Trophoblast cell (in vitro differentiated cells and primary cell): ENCODE measurements at regions not wholly inside any gene's neighbourhood (a gene's known extent, or its start where the extent isn't known, plus 50 kb on each side); places are given as distances from the start of the nearest gene placed in this dataset.
A peak's percentile ranks its signal among the peaks of the same experiment; 100 is the strongest.

Experiments used
- DNase-seq, 2 donors: peaks; one replicate each; pipeline ENCODE4 v3.0.0-alpha.2; 2016
- H2AFZ ChIP-seq: 2 replicates; pipeline ENCODE4 v1.6.1; 2013; ENCODE audit warnings: low read length, moderate library complexity, mild to moderate bottlenecking; ENCODE audit not compliant: insufficient read depth, poor library complexity
- H2AK5ac ChIP-seq: 2 replicates; pipeline ENCODE4 v1.6.1; 2013; ENCODE audit warnings: mild to moderate bottlenecking, low read length
- H2BK120ac ChIP-seq: 2 replicates; pipeline ENCODE4 v1.6.1; 2013; ENCODE audit warnings: low read length, mild to moderate bottlenecking, moderate library complexity; ENCODE audit not compliant: insufficient read depth, poor library complexity
- H2BK12ac ChIP-seq: 2 replicates; pipeline ENCODE4 v1.6.1; 2013; ENCODE audit warnings: mild to moderate bottlenecking, low read length, moderate library complexity
- H2BK5ac ChIP-seq: 2 replicates; pipeline ENCODE4 v1.6.1; 2013; ENCODE audit warnings: low read length, low read depth, moderate library complexity, mild to moderate bottlenecking; ENCODE audit not compliant: poor library complexity
- H3K14ac ChIP-seq: 2 replicates; pipeline ENCODE4 v1.6.1; 2013; ENCODE audit warnings: mild to moderate bottlenecking, low read length
- H3K18ac ChIP-seq: 2 replicates; pipeline ENCODE4 v1.6.1; 2013; ENCODE audit warnings: mild to moderate bottlenecking, low read length
- H3K23ac ChIP-seq: 2 replicates; pipeline ENCODE4 v1.6.1; 2013; ENCODE audit warnings: low read length
- H3K27ac ChIP-seq: 2 replicates; pipeline ENCODE4 v1.5.1; 2013; ENCODE audit warnings: low read depth, mild to moderate bottlenecking, inconsistent platforms, low read length, moderate library complexity
- H3K27me3 ChIP-seq: 2 replicates; pipeline ENCODE4 v1.6.1; 2013; ENCODE audit warnings: inconsistent platforms, mild to moderate bottlenecking, low read length, moderate library complexity; ENCODE audit not compliant: insufficient read depth
- H3K36me3 ChIP-seq, 2 experiments: 1 replicate in 1 of 2; 2 replicates in 1 of 2; pipeline ENCODE4 v1.6.1; 2013; ENCODE audit warnings: low read length in 2 of 2, mild to moderate bottlenecking in 2 of 2, moderate library complexity in 1 of 2; ENCODE audit not compliant: insufficient read depth in 2 of 2, control insufficient read depth in 1 of 2
- H3K4ac ChIP-seq: 2 replicates; pipeline ENCODE4 v1.6.1; 2013; ENCODE audit warnings: low read depth, mild to moderate bottlenecking, low read length, moderate library complexity
- H3K4me1 ChIP-seq, 2 experiments: 1 replicate in 1 of 2; 2 replicates in 1 of 2; pipeline ENCODE4 v1.6.1; 2013; ENCODE audit warnings: low read length in 2 of 2, mild to moderate bottlenecking in 2 of 2, moderate library complexity in 1 of 2; ENCODE audit not compliant: insufficient read depth in 2 of 2, control insufficient read depth in 1 of 2
- H3K4me2 ChIP-seq: 2 replicates; pipeline ENCODE4 v1.6.1; 2013; ENCODE audit warnings: inconsistent platforms, mild to moderate bottlenecking, low read length, moderate library complexity
- H3K4me3 ChIP-seq: 2 replicates; pipeline ENCODE4 v1.5.1; 2013; ENCODE audit warnings: mild to moderate bottlenecking, low read depth, low read length, inconsistent platforms
- H3K79me1 ChIP-seq: one replicate; pipeline ENCODE4 v1.6.1; 2013; ENCODE audit warnings: low read length
- H3K79me2 ChIP-seq: 2 replicates; pipeline ENCODE4 v1.6.1; 2013; ENCODE audit warnings: low read length, mild to moderate bottlenecking; ENCODE audit not compliant: control insufficient read depth, insufficient read depth, poor library complexity
- H3K9ac ChIP-seq: 2 replicates; pipeline ENCODE4 v1.6.1; 2013; ENCODE audit warnings: mild to moderate bottlenecking, low read length
- H3K9me3 ChIP-seq: 2 replicates; pipeline ENCODE4 v1.6.1; 2013; ENCODE audit warnings: low read depth, mild to moderate bottlenecking, control low read depth, inconsistent platforms, low read length; ENCODE audit not compliant: insufficient read depth
- H4K12ac ChIP-seq: 2 replicates; pipeline ENCODE4 v1.6.1; 2013; ENCODE audit warnings: low read depth, mild to moderate bottlenecking, low read length, moderate library complexity
- H4K8ac ChIP-seq: 2 replicates; pipeline ENCODE4 v1.6.1; 2013; ENCODE audit warnings: low read depth, mild to moderate bottlenecking, low read length, moderate library complexity
- H4K91ac ChIP-seq: one replicate; pipeline ENCODE4 v1.6.1; 2013; ENCODE audit warnings: low read depth, mild to moderate bottlenecking, low read length, moderate library complexity
- whole genome bisulfite sequencing: extraction: QIAGEN DNeasy Blood & Tissue Kit; methylation state at CpG from one replicate; pipeline ENCODE4 v1.1.7; 2013; ENCODE audit warnings: missing lambda C conversion rate; ENCODE audit not compliant: insufficient read length, insufficient coverage; ENCODE audit errors: extremely low coverage; 5-methylcytosine and 5-hydroxymethylcytosine counted together

GRCh38 chr10:25818751-25819150 is 115.3 kb upstream of the MYO3A start:
- WGBS = no CpG with 5 or more reads among the region's 9 CpGs
- no peak overlapping the region for H3K4ac ChIP-seq
- H4K12ac ChIP-seq = no peak overlapping the region
- H2BK12ac ChIP-seq = no peak overlapping the region
- DNase-seq = peak; percentile 26 to 63
- no peaks in the 10 kb centered on the region for H3K9me3 ChIP-seq
- no peak overlapping the region for H2AK5ac ChIP-seq
- H3K4me1 ChIP-seq = peaks cover 3% of the 10 kb centered on the region in 2 experiments
- no peak overlapping the region for H3K14ac ChIP-seq
- no peak overlapping the region for H3K4me3 ChIP-seq
- H2AFZ ChIP-seq = no peak overlapping the region
- no peak overlapping the region for H3K4me2 ChIP-seq
- H3K9ac ChIP-seq = no peak overlapping the region
- no peak overlapping the region for H4K91ac ChIP-seq
- no peak overlapping the region for H3K27ac ChIP-seq
- H4K8ac ChIP-seq = no peak overlapping the region
- H3K27me3 ChIP-seq = no peaks in the 10 kb centered on the region
- no peaks in the 10 kb centered on the region for H3K79me2 ChIP-seq
- H3K23ac ChIP-seq = no peak overlapping the region
- no peak overlapping the region for H2BK120ac ChIP-seq
- no peak overlapping the region for H2BK5ac ChIP-seq
- no peak overlapping the region for H3K18ac ChIP-seq
- no peaks in the 10 kb centered on the region for H3K36me3 ChIP-seq
- H3K79me1 ChIP-seq = no peaks in the 10 kb centered on the region

- Histone ChIP-seq H2BK120ac (no peak overlapping the region), H2AK5ac (no peak overlapping the region), H3K79me1 (no peaks in the 10 kb centered on the region), H3K14ac (no peak overlapping the region), H2BK12ac (no peak overlapping the region), H4K12ac (no peak overlapping the region), H3K4ac (no peak overlapping the region), H4K91ac (no peak overlapping the region), H3K27me3 (no peaks in the 10 kb centered on the region), H3K9ac (no peak overlapping the region), H2BK5ac (no peak overlapping the region), H3K36me3 (no peaks in the 10 kb centered on the region), H3K79me2 (no peaks in the 10 kb centered on the region), H4K8ac (no peak overlapping the region), H3K4me3 (no peak overlapping the region), H3K4me1 (peaks cover 3% of the 10 kb centered on the region in 2 experiments), H3K9me3 (peaks cover 1% of the 10 kb centered on the region), H3K27ac (no peak overlapping the region), H3K18ac (no peak overlapping the region), H2AFZ (no peak overlapping the region), H3K23ac (no peak overlapping the region), H3K4me2 (no peak overlapping the region)
- no CpG with 5 or more reads among the region's 2 CpGs for WGBS
- DNase-seq = no peak
These were observed 113.6 kb upstream of the MYO3A start for GRCh38 chr10:25820472-25820871.

GRCh38 chr10:25820874-25821273 is 113.2 kb upstream of the MYO3A start:
- Histone ChIP-seq H4K12ac (no peak overlapping the region), H2AK5ac (no peak overlapping the region), H2BK12ac (no peak overlapping the region), H3K79me1 (no peaks in the 10 kb centered on the region), H3K4me2 (no peak overlapping the region), H3K4me3 (no peak overlapping the region), H3K23ac (no peak overlapping the region), H3K4ac (no peak overlapping the region), H2BK5ac (no peak overlapping the region), H3K36me3 (no peaks in the 10 kb centered on the region), H4K8ac (no peak overlapping the region), H2BK120ac (no peak overlapping the region), H3K9me3 (peaks cover 1% of the 10 kb centered on the region), H3K4me1 (peaks cover 3% of the 10 kb centered on the region in 2 experiments), H3K27ac (no peak overlapping the region), H3K18ac (no peak overlapping the region), H4K91ac (no peak overlapping the region), H3K79me2 (no peaks in the 10 kb centered on the region), H2AFZ (no peak overlapping the region), H3K27me3 (no peaks in the 10 kb centered on the region), H3K9ac (no peak overlapping the region), H3K14ac (no peak overlapping the region)
- no CpG with 5 or more reads among the region's 8 CpGs for WGBS
- DNase-seq = no peak

GRCh38 chr10:25824050-25824449 is 110.0 kb upstream of the MYO3A start:
- Histone ChIP-seq H2AFZ (no peak overlapping the region), H4K12ac (no peak overlapping the region), H3K4ac (no peak overlapping the region), H3K9me3 (peaks cover 1% of the 10 kb centered on the region), H2BK5ac (no peak overlapping the region), H3K4me3 (no peak overlapping the region), H3K27ac (no peak overlapping the region), H2AK5ac (no peak overlapping the region), H3K18ac (no peak overlapping the region), H2BK12ac (no peak overlapping the region), H4K91ac (no peak overlapping the region), H4K8ac (no peak overlapping the region), H3K79me2 (no peaks in the 10 kb centered on the region), H3K9ac (no peak overlapping the region), H3K36me3 (no peaks in the 10 kb centered on the region), H3K4me1 (no peaks in the 10 kb centered on the region), H2BK120ac (no peak overlapping the region), H3K27me3 (no peaks in the 10 kb centered on the region), H3K14ac (no peak overlapping the region), H3K23ac (no peak overlapping the region), H3K4me2 (no peak overlapping the region), H3K79me1 (no peaks in the 10 kb centered on the region)
- no CpG with 5 or more reads among the region's 4 CpGs for WGBS
- DNase-seq = no peak
